Mucosa of gallbladder (tissue), 1 donor: ENCODE measurements at regions not wholly inside any gene's neighbourhood (a gene's known extent, or its start where the extent isn't known, plus 50 kb on each side); places are given as distances from the start of the nearest gene placed in this dataset.

Experiments used
- DNase-seq: peaks from one replicate; pipeline ENCODE4 v3.0.0-alpha.2; 2020; ENCODE audit warnings: low spot score
- donor health status: DM: no; HTN: no; CAD: no.

DNA sequence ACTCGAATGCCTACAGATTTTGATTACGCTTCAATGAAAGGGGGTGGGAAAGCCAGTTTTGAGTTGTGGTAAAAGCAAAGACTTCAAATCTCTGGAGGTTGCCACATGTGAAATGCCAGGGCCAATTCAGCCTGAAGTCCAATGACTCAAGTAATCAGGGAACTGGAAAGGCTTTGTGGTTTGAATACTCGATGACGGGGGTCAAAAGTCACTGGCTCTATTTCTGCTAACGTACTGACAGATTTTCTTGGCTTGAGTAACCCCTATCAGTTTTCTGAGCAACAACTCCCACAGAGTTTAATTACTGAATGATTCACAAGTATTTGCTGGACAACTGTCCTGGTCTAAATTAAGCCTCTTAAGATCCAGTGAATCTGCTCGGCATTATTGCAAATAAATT lies 152.2 kb downstream of the SIPA1L2 start:
- DNase-seq: peak; percentile 58

DNA sequence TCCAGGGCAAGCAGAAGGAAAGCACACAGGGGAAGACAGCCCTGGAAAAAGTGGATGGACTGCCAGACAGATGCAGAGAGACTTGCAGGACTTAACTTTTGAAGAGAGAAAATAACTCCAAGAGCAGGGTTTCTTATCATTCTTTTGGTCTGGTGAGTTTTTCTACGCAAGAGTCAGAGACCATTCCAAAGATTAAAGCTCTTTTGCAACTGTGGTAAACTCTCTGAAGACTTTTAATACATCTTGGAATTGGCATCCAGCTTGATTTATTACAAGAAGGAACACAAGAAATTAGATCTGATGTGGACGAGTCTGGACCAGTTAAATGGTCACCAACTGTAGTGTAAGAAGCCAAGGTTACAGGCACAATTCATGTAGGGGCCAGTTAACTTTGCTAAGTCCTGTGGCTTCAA lies 153.4 kb downstream of the SIPA1L2 start:
- no peak for DNase-seq

DNA sequence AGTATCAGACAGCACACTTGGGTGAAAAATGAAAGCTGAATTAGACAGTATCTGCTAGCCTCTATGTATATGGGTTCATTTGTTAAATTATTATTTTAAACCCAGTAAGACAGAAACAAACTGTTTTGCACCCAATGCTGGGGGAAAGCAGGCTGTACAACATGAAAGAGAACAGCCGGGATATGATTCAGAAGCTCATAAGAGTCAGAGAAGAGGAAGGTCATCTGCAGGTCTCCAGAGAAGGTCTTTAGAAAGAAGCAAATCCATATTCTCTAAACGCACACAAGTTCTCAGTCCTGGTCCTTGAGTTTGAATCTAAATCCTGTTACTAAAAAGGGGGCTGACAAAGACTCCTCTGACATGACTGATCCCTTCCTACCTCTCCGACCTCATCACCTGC lies 155.1 kb downstream of the SIPA1L2 start:
- DNase-seq: no peak

DNA sequence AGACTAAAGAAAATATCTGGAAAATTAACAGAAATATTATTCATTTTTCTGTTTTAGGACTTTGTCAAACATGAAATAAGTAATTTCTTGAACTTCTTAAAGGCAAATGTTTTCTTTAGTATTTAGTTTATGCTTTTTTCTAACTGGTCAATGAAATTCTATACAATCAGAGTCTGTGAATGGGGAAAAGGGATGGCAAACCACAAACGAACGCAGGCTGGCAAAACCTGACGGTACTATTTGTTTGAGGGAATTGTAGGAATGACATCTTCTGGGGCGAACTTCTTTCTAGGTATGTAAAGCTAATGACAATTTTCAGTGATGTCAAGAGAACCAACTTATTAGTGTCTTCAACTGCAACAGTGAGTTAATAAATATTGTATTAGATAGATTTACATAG lies 156.0 kb downstream of the SIPA1L2 start:
- no peak for DNase-seq

DNA sequence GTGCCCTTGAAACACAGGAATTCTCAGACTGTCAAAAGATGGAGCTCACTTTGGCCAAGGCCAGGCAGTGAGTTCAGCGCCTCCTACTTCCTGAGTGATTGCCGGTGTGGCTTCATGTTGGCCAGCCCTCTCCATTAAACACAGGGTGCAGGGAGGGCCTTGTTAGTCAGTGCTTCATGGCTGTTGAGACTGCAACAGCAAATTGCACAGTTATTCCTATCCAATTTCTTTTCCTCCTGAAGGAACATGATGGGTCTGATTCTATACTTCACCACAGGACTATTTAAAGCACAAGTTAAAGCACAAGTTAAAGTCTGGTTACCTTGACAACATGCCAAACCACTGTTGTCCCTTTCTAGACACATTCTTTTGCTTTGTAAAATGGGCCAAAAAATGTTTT lies 156.6 kb downstream of the SIPA1L2 start:
- no peak for DNase-seq

DNA sequence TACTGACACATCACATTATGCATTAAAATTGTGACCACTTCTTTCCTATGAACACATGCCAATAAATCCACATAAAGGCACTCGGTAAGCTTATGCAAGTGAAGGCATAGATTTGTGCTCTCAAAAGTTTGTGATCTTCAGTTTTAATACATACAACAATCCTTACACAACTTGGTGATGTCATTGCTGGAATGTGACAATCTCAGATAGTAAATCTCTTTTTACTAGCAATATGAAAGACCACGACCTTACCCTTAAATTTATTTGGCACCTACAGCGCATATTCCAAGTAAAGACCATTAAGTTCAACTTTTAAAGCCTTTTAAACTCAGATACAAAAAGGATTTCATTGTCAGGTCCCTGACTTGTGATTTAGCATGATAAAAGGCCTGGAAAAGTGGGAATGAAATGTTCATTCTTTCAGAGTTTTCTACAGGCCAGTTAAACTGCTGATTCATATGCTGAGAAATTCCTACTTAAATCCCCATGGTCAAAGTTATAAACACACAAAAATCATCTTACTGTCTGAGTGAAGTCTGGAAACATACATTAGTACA lies 157.4 kb downstream of the SIPA1L2 start:
- no peak for DNase-seq

DNA sequence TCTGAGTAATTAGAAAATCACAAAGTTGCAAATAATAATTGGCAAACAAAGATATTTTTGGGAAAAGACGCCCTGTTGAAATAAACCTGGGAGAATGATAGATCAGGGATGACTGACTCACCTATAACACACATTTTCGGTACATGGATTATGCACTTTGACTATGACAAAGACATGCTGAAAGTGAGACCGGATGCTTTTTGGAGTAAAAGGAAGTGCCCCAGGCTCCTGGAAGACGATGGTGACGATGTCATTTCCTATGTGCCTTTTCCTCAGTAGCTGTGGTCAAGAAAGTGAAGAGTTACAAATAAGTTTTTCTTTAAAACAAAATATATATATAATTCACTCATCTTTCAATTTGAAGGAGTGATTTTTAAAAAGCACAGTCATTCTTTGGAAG lies 158.7 kb downstream of the SIPA1L2 start:
- DNase-seq: no peak

DNA sequence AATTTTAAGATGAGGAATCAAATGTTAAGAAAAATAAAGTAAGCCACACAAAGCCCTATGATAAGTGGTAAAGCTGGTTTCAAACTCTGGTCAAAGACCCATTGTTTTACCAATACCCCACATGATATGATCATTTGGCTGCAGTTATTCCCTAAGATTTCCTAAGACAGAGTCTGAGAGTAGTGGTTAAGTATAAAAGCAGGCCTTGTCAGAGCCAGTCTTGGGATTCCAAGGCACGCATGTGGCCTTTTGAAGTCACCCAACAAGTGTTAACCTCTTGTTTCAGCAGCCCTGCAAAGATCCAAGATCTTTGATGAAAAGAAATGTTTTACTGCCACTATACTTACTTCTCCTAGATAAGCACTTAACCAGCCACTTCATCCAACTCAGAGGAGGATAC lies 159.2 kb downstream of the SIPA1L2 start:
- no peak for DNase-seq

DNA sequence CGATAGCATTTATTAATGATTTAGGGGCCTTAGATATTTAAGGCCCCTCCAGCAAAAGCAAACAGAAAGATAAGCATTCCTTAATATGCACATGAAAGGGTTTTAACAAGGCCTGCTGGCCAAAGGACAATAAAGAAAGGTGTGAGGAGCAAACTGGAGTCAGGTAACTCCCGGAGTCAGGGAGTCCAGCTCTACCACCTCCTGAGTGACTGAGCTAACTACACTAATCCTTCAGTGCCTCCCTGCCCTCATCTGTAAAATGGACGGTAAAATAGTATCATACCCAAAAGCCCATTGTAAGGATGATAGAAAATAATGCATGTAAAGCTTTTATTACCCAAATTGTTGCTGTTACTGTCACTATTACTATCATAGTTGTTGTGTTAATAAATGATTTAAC lies 161.7 kb downstream of the SIPA1L2 start:
- no peak for DNase-seq

DNA sequence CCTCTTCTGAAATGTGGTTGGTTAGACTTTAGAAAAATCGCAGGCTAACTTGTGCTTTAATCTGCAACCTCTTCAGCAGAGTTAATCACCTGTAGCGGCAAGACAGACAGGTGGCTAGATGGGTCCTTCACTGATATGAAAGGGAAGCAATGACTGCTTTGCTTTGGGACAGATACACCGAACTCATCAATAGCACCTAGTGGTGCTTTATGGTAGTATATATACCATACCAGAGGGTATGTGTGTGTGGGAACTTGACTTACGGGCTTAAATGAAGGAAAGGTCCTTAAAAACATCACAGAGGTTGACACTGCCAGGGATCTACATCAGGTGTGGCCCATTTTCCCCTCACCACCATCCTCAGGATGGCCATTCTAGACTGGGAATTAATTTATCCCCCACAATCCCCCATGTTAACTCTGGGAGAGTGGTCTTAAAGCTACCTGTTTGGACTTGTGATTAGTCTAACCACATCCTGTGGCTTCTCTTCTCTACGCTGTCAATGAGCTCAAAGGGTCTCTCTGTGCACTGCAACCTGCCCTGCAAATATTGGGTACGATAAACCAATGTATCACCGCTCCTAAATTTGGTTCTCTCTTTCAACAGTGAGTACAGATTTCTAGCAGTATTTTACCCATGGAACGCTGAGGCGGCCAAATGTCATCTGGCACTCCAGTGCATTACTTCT lies 162.7 kb downstream of the SIPA1L2 start:
- no peak for DNase-seq

DNA sequence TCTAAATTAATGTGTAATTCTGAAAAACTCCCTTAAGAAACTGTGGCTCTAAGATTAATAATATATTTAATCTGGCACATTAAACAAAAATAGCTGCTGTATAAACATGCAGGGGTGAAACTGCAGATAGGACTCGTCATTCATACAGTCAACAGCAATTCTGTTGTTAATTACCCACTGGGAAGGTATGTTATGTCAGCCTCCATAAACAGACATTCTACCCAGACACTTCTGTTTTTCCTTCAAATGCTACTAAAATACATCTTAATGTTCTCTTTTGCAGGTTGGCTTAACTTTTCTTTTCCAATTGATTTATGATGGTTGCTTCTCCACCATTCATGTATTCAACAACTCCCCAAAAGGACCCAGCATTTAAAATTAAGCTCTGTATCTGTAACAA lies 165.6 kb downstream of the SIPA1L2 start:
- DNase-seq: no peak

DNA sequence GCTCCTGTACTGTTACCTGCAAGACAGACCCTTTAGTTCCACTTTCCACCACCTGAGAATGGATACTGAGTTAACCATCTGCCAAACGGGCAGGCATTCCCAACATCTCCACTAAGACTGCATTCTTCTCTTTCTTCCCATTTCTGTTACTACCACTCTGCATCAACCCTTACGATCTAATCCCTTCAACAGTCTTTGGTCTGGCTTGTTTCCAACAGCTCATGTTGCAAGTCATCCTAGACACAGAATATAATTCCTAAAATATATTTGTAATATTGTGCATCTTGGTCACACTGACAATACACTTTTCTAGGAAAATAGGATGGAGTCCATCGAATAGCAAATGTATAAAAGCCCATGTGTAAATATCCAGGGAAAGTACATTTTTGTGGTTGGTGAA lies 166.7 kb downstream of the SIPA1L2 start:
- DNase-seq: no peak

DNA sequence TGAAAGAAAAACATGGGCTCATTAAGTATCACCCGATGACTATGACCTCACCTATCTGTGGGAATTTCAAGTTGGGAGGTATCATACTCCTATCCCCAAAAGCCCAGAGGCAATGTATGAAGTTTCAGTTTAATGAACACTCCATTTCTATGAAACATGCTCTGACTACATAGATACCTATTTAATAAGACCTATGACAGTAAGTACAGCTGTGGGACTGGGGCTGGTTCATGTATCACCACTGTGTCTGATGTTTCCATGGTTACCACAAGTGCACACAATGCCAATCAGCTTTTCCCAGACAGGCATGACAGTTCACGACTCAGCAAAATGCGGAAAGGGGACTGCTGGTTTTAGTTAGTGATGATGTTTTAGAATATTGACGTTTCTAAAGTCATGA lies 167.7 kb downstream of the SIPA1L2 start:
- DNase-seq: no peak

DNA sequence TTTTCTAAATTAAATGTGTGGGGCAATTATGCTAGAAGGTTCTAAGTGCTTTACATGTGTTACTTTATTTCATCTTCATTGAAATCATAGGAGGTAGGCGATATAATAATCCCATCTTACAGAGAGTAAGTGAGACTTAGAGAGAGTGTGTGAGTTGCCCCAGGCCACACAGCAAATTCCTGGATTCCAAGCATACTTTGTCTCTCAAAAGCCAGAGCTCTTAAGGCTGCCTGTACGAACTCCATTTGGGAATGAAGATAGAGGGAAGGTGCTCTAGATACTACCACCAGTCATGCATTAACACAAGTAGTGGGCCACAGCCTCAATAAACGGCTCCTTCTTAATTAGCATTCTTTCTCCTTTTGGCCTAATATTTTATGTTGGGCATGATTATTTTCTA lies 170.1 kb downstream of the SIPA1L2 start:
- DNase-seq: no peak

DNA sequence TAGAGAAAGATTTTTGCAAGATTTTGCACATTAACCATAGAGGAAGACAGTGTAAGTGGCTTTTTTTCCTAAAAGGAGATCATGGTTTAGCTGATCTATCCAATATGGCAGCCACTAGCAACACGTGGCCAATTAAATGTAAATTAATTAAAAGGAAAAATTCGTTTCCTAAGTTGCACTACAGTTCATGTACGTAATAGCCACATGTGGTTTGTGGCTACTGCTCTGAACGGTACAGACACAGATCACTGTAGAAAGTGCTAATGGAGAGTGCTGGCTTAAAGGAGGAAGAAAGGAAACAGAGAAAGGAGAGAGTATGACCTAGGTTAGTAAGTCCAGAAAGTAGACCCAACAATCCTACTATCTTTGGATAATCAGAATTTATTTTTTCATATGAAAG lies 170.8 kb downstream of the SIPA1L2 start:
- no peak for DNase-seq

DNA sequence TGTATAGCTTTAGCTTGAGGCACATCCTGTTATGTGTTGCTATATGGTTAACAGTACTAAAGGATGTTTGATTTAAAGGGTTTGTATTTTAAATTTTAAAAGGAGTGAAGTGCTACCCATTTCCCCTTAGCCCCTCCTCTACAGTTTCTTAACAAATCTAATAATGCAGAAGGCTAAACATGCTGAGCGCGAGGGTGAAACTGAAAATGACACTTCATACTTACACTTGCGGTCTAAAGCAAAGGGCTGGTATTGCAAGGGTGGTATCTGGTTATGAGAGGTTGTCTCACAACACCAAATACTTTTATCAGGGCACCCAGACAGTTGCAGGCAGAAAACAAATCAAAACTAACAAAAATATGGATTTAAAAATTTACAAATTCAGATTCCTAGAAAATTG lies 172.3 kb downstream of the SIPA1L2 start:
- no peak for DNase-seq

DNA sequence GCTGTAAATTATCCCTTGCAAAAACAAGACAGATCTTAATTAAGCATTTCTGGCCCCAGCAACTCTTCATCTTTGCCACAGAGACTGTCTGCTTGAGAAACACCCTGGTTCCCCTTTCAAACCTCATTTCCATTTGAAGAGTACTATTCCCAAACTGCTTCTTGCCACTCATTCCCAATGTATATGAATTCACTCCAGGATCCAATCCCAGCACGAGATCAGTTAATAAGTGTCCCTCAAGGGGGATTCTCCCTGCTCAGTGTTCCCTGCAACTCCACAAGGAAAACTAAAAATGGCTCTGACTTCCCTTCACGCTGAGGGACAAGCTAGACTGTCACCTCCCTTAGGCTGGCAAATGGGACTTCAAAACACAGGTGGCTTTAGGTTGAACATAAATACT lies 173.2 kb downstream of the SIPA1L2 start:
- no peak for DNase-seq

DNA sequence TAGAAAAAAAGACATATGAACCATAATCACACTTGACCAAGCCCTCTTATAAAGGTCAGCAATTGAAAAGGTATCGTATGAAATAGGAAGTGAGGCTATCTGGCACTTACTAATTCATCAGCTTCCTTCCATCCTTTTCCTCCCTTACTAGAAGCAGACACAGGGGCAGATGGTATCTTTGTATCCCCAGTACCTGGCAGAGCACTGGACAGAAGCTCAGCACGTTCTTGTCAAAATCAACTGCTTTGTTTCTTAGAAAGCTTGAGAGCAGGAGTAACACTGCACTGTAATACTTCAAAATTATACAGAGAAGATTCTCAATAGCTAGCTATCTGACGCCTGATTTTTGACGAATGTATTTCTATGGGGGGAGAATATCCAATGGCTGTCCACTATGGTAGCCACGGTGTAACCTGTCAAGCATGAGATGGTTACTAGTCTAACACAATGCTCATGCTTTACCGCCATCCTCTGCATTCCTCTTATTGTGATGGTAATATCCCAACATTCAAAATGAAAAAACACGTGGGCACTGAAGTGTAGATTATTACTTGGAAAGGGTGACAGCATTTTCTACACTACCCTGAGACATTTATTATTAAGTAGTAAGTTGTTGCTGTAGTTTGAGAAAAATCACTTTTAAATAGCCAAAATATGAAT lies 175.6 kb downstream of the SIPA1L2 start:
- no peak for DNase-seq

DNA sequence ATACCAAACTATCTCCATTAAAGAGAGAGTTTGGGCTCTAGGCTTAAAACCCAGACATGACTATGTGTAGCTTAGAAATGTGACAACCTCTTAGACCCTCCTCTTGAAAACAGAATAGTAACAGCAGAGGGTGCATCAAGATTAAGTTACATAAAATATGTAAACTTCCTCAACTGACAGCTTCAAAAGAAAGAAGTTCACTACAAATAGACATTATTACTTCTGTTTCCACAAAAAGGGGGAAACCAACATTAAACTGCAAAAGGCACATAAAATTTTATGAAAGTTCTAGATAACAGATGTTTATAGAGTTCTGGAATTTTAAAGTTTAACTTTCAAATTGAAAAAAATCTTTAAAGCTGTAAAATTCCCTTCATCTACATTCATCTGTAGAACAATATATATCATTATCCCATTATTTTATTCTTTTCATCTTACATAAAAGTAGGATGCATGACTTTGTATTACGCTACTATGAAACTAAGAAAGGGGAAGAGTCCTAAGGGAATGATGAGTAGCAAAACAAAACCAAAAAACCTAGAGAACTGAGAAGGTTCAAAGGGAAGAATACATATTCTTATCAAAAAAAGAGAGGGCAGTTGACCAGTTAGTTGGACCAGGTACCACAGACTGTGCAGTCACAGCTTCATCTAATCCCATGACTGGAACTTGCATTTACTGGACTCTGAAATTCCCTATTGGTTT lies 177.0 kb downstream of the SIPA1L2 start:
- DNase-seq: no peak

DNA sequence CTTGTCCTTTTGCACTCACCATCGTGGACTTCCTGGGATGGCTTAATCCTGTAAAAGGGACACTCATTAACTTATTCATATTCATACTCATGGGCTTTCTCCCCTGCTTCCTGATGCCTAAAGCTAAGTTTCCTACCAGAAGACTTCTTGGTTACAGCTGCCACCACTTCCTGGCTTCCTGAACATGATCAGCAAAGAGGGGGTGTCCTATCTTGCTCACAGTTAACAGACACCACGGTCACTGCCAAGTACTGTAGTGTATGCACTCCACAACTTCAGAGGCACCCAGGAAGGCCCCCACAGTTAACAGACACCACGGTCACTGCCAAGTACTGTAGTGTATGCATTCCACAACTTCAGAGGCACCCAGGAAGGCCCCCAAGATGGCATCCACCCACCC lies 177.8 kb downstream of the SIPA1L2 start:
- DNase-seq: no peak

DNA sequence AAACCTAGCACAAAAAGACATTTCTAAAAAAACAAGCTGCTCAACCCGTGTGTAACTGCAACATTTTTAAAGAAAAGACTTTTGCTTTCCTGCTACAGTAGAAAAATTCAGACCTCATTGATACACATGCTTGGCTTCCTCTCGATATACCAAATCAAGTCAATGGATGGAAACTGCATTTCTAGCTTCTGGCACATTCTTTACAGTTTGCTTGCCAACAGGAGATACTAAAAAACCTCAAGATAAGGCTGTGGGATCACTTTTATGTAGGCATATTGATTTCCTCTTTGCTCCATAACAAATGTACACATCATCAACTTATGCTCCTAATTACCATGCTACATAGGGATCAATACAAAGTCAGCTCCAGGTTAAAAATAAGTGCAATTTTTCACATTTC lies 178.4 kb downstream of the SIPA1L2 start:
- no peak for DNase-seq

DNA sequence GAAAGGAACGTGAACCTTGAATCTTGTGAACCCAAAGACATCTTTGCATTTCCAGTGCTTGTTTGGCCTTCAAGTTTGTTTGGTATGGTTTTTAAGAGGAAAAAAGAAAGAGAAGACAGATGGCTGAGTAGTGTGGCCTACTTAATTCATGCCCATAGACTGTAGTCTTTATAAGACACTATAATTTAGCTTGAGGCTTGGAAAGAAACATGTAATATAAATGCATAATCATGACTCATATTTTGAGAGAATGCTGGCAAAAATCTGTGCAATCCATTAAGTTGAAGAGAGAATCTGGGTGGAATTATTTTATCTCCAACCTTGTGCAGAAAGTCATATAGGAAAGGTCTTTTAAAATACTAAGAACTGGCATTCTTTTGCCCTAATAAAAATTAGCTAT lies 179.3 kb downstream of the SIPA1L2 start:
- no peak for DNase-seq

DNA sequence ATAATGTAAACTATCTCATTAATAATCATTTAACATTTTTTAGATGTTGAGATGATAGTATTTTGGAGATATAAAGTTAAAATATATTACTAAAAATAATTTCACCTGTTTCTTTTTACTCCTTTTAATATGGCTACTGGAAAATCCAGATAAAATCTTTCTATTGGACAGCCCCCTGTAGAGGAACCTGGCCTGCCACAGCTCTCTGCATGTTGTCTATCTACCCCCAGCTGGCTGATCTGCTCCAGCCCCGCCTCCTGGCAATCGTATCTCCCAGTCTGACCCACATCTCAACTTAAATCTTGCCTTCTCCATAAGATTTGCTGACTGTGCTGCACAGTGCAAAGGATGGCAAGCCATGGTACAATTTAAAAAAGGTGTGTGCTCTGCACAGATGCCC lies 182.8 kb downstream of the SIPA1L2 start:
- no peak for DNase-seq
